VCaP (cell line): ENCODE measurements at regions not wholly inside any gene's neighbourhood (a gene's known extent, or its start where the extent isn't known, plus 50 kb on each side); places are given as distances from the start of the nearest gene placed in this dataset.

Source experiments
- H3K27ac ChIP-seq: fragments of 450-650 bp; 2 replicates; pipeline ENCODE4 v1.5.1; 2017
- CTCF ChIP-seq: fragments of 450-650 bp; conservative IDR thresholded peaks from 2 replicates; pipeline ENCODE4 v1.5.1; 2017; ENCODE audit warnings: mild to moderate bottlenecking, moderate library complexity

GRCh38 chr10:121071901-121072300 is 220.7 kb downstream of the WDR11 start:
- no peak for TF ChIP-seq CTCF
- no peak overlapping the region for H3K27ac ChIP-seq

DNA sequence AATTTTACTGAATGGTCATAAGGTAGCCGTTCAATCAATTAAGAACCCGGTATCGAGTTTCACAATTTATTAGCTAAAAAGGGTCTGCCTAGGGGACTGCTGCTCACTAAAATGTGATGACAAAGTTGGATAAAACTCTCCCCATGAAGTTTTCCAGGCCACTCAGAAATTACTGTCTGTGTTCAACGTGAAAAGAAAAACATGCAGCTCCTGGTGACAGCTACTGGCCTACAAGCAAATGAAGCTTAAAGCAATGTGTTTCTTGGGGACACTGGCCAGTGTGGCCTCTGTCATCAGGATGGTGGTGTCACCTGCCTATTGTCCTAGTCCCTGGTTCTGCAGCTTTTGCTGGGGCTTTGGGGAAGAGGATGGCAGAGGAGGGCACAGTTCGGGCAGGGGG is 222.6 kb downstream of the WDR11 start:
- TF ChIP-seq CTCF = no peak
- H3K27ac ChIP-seq = no peak overlapping the region

DNA sequence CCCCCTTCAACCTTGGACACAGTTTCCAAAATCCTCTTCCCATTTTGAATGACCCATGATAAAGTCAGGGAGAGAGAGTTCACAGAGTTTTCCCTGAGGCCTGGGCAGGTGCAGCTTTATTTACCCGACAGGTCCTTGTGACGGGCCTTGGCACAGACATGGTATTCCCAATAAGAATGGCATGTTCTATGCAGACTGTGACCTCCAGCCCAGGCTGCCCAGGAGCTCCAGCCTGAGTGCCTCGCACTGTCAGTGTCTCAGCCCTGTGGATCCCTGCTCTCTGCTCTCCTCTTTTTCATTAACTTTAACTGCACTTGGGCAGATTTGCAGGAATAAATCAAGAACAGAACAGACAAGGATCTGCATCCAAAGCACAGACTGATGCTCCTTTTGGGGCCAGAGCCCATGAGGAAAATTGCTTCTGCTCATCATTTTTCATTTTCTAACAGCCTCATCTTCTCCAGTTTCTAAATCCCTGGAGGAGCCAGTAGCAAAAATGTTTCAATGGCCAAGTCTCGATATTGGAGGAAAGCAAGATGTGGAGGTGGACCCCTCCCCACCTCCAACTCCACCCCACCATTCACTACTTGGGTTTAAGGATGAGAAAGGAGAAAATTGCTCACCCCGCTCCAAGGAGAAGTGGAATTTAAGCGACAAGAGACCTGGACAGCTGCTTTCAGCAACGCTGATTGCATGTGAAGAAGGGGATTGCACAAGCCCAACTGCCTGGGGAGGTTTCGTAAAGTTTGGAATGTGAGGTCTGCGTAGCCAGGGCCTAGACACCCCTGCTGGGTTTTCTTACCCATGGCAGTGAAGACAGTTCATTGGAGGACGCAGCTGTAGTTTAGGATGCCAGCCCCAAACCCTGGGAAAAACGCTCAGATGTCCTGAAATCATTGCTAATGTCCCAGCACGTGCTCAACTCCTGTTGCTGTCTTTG is 225.9 kb downstream of the WDR11 start:
- no peak overlapping the region for H3K27ac ChIP-seq
- no peak for TF ChIP-seq CTCF

- TF ChIP-seq CTCF = no peak
Observed at GRCh38 chr10:121078036-121078435, 226.9 kb downstream of the WDR11 start.

GRCh38 chr10:121078672-121079102 is 227.5 kb downstream of the WDR11 start:
- no peak overlapping the region for H3K27ac ChIP-seq
- no peak for TF ChIP-seq CTCF

More at GRCh38 chr10:121078036-121078435, 226.9 kb downstream of the WDR11 start:
- H3K27ac ChIP-seq = no peak overlapping the region

GRCh38 chr10:121079226-121079625 is 228.1 kb downstream of the WDR11 start:
- no peak overlapping the region for H3K27ac ChIP-seq
- TF ChIP-seq CTCF = no peak

DNA sequence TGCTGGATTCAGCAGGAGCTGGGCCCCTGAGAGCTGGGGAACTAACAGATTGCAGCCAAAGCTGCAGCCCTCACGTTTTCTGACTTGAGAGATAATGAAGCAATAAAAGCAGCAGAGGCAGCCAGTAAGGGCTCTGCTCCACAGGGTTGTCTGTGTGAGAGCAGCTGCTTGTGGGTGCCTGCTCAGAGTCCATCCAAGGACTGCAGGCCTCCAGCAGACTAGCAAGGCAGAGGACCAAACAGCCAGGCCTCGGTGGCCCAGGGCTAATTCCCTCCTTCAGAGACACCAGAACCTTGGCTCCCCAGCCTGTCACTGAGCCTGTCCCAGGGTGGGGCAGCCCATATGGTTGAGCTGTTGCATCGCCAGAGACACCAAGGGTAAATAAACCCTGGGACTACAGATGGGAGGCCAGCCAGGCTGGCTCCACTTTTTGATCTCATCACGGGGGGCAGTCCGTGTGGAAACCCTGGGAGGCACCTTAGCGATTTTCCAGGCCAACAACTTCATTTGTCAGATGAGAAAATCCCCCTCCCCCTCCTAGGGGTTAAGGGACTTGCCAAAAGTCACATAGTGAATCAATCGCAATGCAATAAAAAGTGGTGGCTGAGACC is 229.2 kb downstream of the WDR11 start:
- no peak overlapping the region for H3K27ac ChIP-seq
- TF ChIP-seq CTCF = no peak
